Astrocyte (in vitro differentiated cells and primary cell): ENCODE measurements at regions not wholly inside any gene's neighbourhood (a gene's known extent, or its start where the extent isn't known, plus 50 kb on each side); places are given as distances from the start of the nearest gene placed in this dataset.

Source experiments
- DNase-seq: peaks from one replicate; pipeline ENCODE4 v3.0.0-alpha.2; 2010; ENCODE audit warnings: low read depth
- FAIRE-seq: peaks from 2 replicates; lab custom pipeline; 2011; peaks lifted over from hg19 to GRCh38; lab: Jason Lieb, UNC
- H2AFZ ChIP-seq: 2 replicates; pipeline ENCODE4 v1.6.0; 2012; ENCODE audit warnings: low read depth, low read length, inconsistent platforms
- H3K27ac ChIP-seq: 2 replicates; pipeline ENCODE4 v1.5.1; 2011; ENCODE audit warnings: low read depth, low read length, inconsistent platforms
- H3K27me3 ChIP-seq: 2 replicates; pipeline ENCODE4 v1.6.0; 2011; ENCODE audit warnings: low read length, inconsistent platforms; ENCODE audit not compliant: insufficient read depth
- H3K36me3 ChIP-seq: 2 replicates; pipeline ENCODE4 v1.5.1; 2011; ENCODE audit warnings: low read length, inconsistent platforms; ENCODE audit not compliant: insufficient read depth
- H3K4me1 ChIP-seq: 2 replicates; pipeline ENCODE4 v1.5.1; 2011; ENCODE audit warnings: low read length, inconsistent platforms; ENCODE audit not compliant: insufficient read depth
- H3K4me2 ChIP-seq: 2 replicates; pipeline ENCODE4 v1.6.0; 2012; ENCODE audit warnings: low read length, inconsistent platforms
- H3K4me3 ChIP-seq: 2 replicates; pipeline ENCODE4 v1.5.1; 2011; ENCODE audit warnings: low read depth, mild to moderate bottlenecking, low read length, inconsistent platforms; ENCODE audit not compliant: insufficient read depth
- H3K79me2 ChIP-seq: 2 replicates; pipeline ENCODE4 v1.6.0; 2012; ENCODE audit warnings: mild to moderate bottlenecking, low read length, inconsistent platforms; ENCODE audit not compliant: insufficient read depth
- H3K9ac ChIP-seq: 2 replicates; pipeline ENCODE4 v1.6.0; 2012; ENCODE audit warnings: mild to moderate bottlenecking, low read length, inconsistent platforms
- H3K9me3 ChIP-seq: 2 replicates; pipeline ENCODE4 v1.5.1; 2012; ENCODE audit warnings: low read depth, mild to moderate bottlenecking, low read length, inconsistent platforms; ENCODE audit not compliant: insufficient read depth
- H4K20me1 ChIP-seq: 2 replicates; pipeline ENCODE4 v1.6.0; 2012; ENCODE audit warnings: low read length, inconsistent platforms; ENCODE audit not compliant: insufficient read depth
- H3K27ac Mint-ChIP-seq: one replicate; pipeline ENCODE4 v1.8.0; 2021; ENCODE audit warnings: mild to moderate bottlenecking, mixed read lengths; ENCODE audit not compliant: unreplicated experiment
- H3K27me3 Mint-ChIP-seq: one replicate; pipeline ENCODE4 v1.8.0; 2021; ENCODE audit warnings: low read depth, mixed read lengths; ENCODE audit not compliant: unreplicated experiment
- H3K36me3 Mint-ChIP-seq: one replicate; pipeline ENCODE4 v1.8.0; 2021; ENCODE audit warnings: low read depth, mixed read lengths; ENCODE audit not compliant: unreplicated experiment
- H3K4me1 Mint-ChIP-seq: one replicate; pipeline ENCODE4 v1.8.0; 2021; ENCODE audit warnings: low read depth, mixed read lengths; ENCODE audit not compliant: unreplicated experiment
- H3K4me3 Mint-ChIP-seq: one replicate; pipeline ENCODE4 v1.8.0; 2021; ENCODE audit warnings: mild to moderate bottlenecking, moderate library complexity, mixed read lengths; ENCODE audit not compliant: unreplicated experiment
- H3K9me3 Mint-ChIP-seq: one replicate; pipeline ENCODE4 v1.8.0; 2021; ENCODE audit warnings: mild to moderate bottlenecking, mixed read lengths; ENCODE audit not compliant: unreplicated experiment
- CTCF ChIP-seq: IDR thresholded peaks from 2 replicates; pipeline ENCODE4 v1.5.1; 2011; ENCODE audit warnings: low read depth, mild to moderate bottlenecking, inconsistent platforms, low read length, moderate library complexity; ENCODE audit not compliant: insufficient read depth
- EZH2 ChIP-seq: IDR thresholded peaks from 2 replicates; pipeline ENCODE4 v1.6.1; 2012; ENCODE audit warnings: mild to moderate bottlenecking, low read length, inconsistent platforms; ENCODE audit not compliant: insufficient read depth

DNA sequence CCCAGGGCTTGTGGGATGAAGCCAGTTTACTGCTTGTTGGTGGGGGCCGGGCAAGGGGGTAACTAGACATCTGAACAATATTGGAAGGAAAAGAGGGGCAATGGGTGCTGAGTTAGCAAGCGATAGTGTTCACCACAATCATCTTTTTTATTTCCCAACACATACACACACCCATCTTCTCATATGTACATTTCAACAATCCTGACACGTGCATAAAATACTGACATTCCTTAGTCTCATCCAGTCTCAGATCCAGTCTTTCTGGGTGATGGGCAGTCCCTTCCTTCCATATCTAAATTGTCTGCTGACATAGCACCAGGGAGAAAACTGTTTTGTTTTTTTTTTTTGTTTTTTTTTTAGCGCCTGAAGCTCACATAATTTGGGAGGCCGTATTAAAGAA, 333.6 kb upstream of the TRPC7 start:
- DNase-seq (no peak), FAIRE-seq (no peak)
- Histone ChIP-seq H3K4me2 (no peak overlapping the region), H3K9me3 (no peaks in the 10 kb centered on the region), H3K9ac (no peak overlapping the region), H3K4me3 (no peak overlapping the region), H2AFZ (no peak overlapping the region), H4K20me1 (no peaks in the 10 kb centered on the region), H3K4me1 (no peaks in the 10 kb centered on the region), H3K27ac (no peak overlapping the region), H3K79me2 (no peaks in the 10 kb centered on the region), H3K27me3 (no peaks in the 10 kb centered on the region), H3K36me3 (no peaks in the 10 kb centered on the region)
- no peaks in the 10 kb centered on the region for H3K9me3 Mint-ChIP-seq
- TF ChIP-seq CTCF (no peak), EZH2 (no peak)
- no peak overlapping the region for H3K27ac Mint-ChIP-seq
- H3K4me3 Mint-ChIP-seq: no peak overlapping the region
- peaks cover 3% of the 10 kb centered on the region for H3K27me3 Mint-ChIP-seq
- H3K4me1 Mint-ChIP-seq: peaks cover 4% of the 10 kb centered on the region
- H3K36me3 Mint-ChIP-seq: peaks cover 1% of the 10 kb centered on the region

DNA sequence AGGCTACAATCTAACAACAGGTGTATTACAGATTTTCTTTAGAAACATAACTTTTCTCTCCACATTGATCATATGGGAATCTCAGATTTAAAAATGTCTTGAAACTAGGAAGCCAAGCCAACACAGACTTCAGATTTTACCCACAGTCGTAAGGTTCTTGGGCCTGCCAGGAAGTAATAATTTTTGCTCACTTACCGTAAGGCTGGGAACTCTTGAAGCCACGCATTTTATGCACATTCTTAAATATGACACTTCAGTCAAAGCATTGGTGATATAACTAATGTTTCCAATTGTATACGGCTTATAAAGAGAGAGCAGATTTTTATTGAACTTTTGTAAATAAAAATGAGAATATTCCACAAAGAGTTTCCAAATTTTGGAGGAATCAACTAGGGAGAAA, 328.9 kb upstream of the TRPC7 start:
- no peaks in the 10 kb centered on the region for H3K9me3 Mint-ChIP-seq
- H3K4me3 Mint-ChIP-seq: no peak overlapping the region
- Histone ChIP-seq H3K9me3 (no peaks in the 10 kb centered on the region), H3K27me3 (no peaks in the 10 kb centered on the region), H4K20me1 (no peaks in the 10 kb centered on the region), H3K4me2 (no peak overlapping the region), H3K36me3 (no peaks in the 10 kb centered on the region), H3K79me2 (no peaks in the 10 kb centered on the region), H3K4me3 (no peak overlapping the region), H3K9ac (no peak overlapping the region), H2AFZ (no peak overlapping the region), H3K27ac (no peak overlapping the region), H3K4me1 (no peaks in the 10 kb centered on the region)
- TF ChIP-seq CTCF (no peak), EZH2 (no peak)
- DNase-seq (no peak), FAIRE-seq (no peak)
- H3K27me3 Mint-ChIP-seq: no peaks in the 10 kb centered on the region
- no peak overlapping the region for H3K27ac Mint-ChIP-seq
- no peaks in the 10 kb centered on the region for H3K4me1 Mint-ChIP-seq
- no peaks in the 10 kb centered on the region for H3K36me3 Mint-ChIP-seq

GRCh38 chr5:136689552-136689951, 324.2 kb upstream of the TRPC7 start:
- no peak for DNase-seq

More at GRCh38 chr5:136689552-136689951, 324.2 kb upstream of the TRPC7 start:
- TF ChIP-seq EZH2 (no peak), CTCF (no peak)
- Histone ChIP-seq H3K27ac (no peak overlapping the region), H3K79me2 (no peaks in the 10 kb centered on the region), H3K4me3 (no peak overlapping the region), H3K27me3 (no peaks in the 10 kb centered on the region), H3K4me2 (no peak overlapping the region), H3K4me1 (no peaks in the 10 kb centered on the region), H4K20me1 (no peaks in the 10 kb centered on the region), H3K9me3 (peaks cover 3% of the 10 kb centered on the region), H2AFZ (no peak overlapping the region), H3K9ac (no peak overlapping the region), H3K36me3 (no peaks in the 10 kb centered on the region)
- H3K36me3 Mint-ChIP-seq: no peaks in the 10 kb centered on the region
- H3K4me1 Mint-ChIP-seq: no peaks in the 10 kb centered on the region
- no peak overlapping the region for H3K27ac Mint-ChIP-seq
- no peak for FAIRE-seq
- peaks cover 7% of the 10 kb centered on the region for H3K9me3 Mint-ChIP-seq
- H3K4me3 Mint-ChIP-seq: no peak overlapping the region
- H3K27me3 Mint-ChIP-seq: no peaks in the 10 kb centered on the region
